Astrocyte (in vitro differentiated cells and primary cell): ENCODE measurements at regions not wholly inside any gene's neighbourhood (a gene's known extent, or its start where the extent isn't known, plus 50 kb on each side); places are given as distances from the start of the nearest gene placed in this dataset.

ENCODE experiments used
- DNase-seq: peaks from one replicate; pipeline ENCODE4 v3.0.0-alpha.2; 2010; ENCODE audit warnings: low read depth
- FAIRE-seq: peaks from 2 replicates; lab custom pipeline; 2011; peaks lifted over from hg19 to GRCh38; lab: Jason Lieb, UNC
- H2AFZ ChIP-seq: 2 replicates; pipeline ENCODE4 v1.6.0; 2012; ENCODE audit warnings: low read depth, low read length, inconsistent platforms
- H3K27ac ChIP-seq: 2 replicates; pipeline ENCODE4 v1.5.1; 2011; ENCODE audit warnings: low read depth, low read length, inconsistent platforms
- H3K27me3 ChIP-seq: 2 replicates; pipeline ENCODE4 v1.6.0; 2011; ENCODE audit warnings: low read length, inconsistent platforms; ENCODE audit not compliant: insufficient read depth
- H3K36me3 ChIP-seq: 2 replicates; pipeline ENCODE4 v1.5.1; 2011; ENCODE audit warnings: low read length, inconsistent platforms; ENCODE audit not compliant: insufficient read depth
- H3K4me1 ChIP-seq: 2 replicates; pipeline ENCODE4 v1.5.1; 2011; ENCODE audit warnings: low read length, inconsistent platforms; ENCODE audit not compliant: insufficient read depth
- H3K4me2 ChIP-seq: 2 replicates; pipeline ENCODE4 v1.6.0; 2012; ENCODE audit warnings: low read length, inconsistent platforms
- H3K4me3 ChIP-seq: 2 replicates; pipeline ENCODE4 v1.5.1; 2011; ENCODE audit warnings: low read depth, mild to moderate bottlenecking, low read length, inconsistent platforms; ENCODE audit not compliant: insufficient read depth
- H3K79me2 ChIP-seq: 2 replicates; pipeline ENCODE4 v1.6.0; 2012; ENCODE audit warnings: mild to moderate bottlenecking, low read length, inconsistent platforms; ENCODE audit not compliant: insufficient read depth
- H3K9ac ChIP-seq: 2 replicates; pipeline ENCODE4 v1.6.0; 2012; ENCODE audit warnings: mild to moderate bottlenecking, low read length, inconsistent platforms
- H3K9me3 ChIP-seq: 2 replicates; pipeline ENCODE4 v1.5.1; 2012; ENCODE audit warnings: low read depth, mild to moderate bottlenecking, low read length, inconsistent platforms; ENCODE audit not compliant: insufficient read depth
- H4K20me1 ChIP-seq: 2 replicates; pipeline ENCODE4 v1.6.0; 2012; ENCODE audit warnings: low read length, inconsistent platforms; ENCODE audit not compliant: insufficient read depth
- H3K27ac Mint-ChIP-seq: one replicate; pipeline ENCODE4 v1.8.0; 2021; ENCODE audit warnings: mild to moderate bottlenecking, mixed read lengths; ENCODE audit not compliant: unreplicated experiment
- H3K27me3 Mint-ChIP-seq: one replicate; pipeline ENCODE4 v1.8.0; 2021; ENCODE audit warnings: low read depth, mixed read lengths; ENCODE audit not compliant: unreplicated experiment
- H3K36me3 Mint-ChIP-seq: one replicate; pipeline ENCODE4 v1.8.0; 2021; ENCODE audit warnings: low read depth, mixed read lengths; ENCODE audit not compliant: unreplicated experiment
- H3K4me1 Mint-ChIP-seq: one replicate; pipeline ENCODE4 v1.8.0; 2021; ENCODE audit warnings: low read depth, mixed read lengths; ENCODE audit not compliant: unreplicated experiment
- H3K4me3 Mint-ChIP-seq: one replicate; pipeline ENCODE4 v1.8.0; 2021; ENCODE audit warnings: mild to moderate bottlenecking, moderate library complexity, mixed read lengths; ENCODE audit not compliant: unreplicated experiment
- H3K9me3 Mint-ChIP-seq: one replicate; pipeline ENCODE4 v1.8.0; 2021; ENCODE audit warnings: mild to moderate bottlenecking, mixed read lengths; ENCODE audit not compliant: unreplicated experiment
- EZH2 ChIP-seq: IDR thresholded peaks from 2 replicates; pipeline ENCODE4 v1.6.1; 2012; ENCODE audit warnings: mild to moderate bottlenecking, low read length, inconsistent platforms; ENCODE audit not compliant: insufficient read depth
- TF ChIP-seq, protein P1 (sequence below): IDR thresholded peaks from 2 replicates; pipeline ENCODE4 v1.5.1; 2011; ENCODE audit warnings: low read depth, mild to moderate bottlenecking, inconsistent platforms, low read length, moderate library complexity; ENCODE audit not compliant: insufficient read depth

DNA sequence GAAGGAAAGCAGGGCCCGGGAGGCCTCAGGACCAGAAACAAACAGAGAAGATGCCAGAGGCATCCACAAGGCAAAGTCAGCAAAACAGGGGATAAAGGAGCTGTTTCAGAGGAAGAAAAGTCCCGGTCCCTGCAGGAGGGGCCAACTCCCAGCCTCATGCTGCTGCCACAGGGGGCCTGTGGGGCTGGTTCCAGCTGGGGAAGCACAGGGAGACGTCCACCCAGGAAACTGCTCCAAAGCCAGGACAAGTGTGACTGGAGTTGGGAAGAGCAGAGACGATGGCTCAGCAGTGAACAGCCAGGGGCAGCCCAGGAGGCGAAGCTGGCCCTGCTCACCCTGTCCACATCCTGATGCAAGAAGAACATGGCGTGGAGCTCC is 454.4 kb downstream of the BRD1 start:
- Histone ChIP-seq H3K36me3 (no peaks in the 10 kb centered on the region), H3K9me3 (peaks cover 7% of the 10 kb centered on the region), H3K9ac (no peak overlapping the region), H3K27ac (no peak overlapping the region), H3K27me3 (no peaks in the 10 kb centered on the region), H3K79me2 (no peaks in the 10 kb centered on the region), H3K4me3 (no peak overlapping the region), H4K20me1 (no peaks in the 10 kb centered on the region), H2AFZ (no peak overlapping the region), H3K4me2 (peak overlapping the region; percentile 22), H3K4me1 (peaks cover 2% of the 10 kb centered on the region)
- no peak for DNase-seq
- H3K27me3 Mint-ChIP-seq = peaks cover 4% of the 10 kb centered on the region
- H3K9me3 Mint-ChIP-seq = peaks cover 1% of the 10 kb centered on the region
- no peaks in the 10 kb centered on the region for H3K4me1 Mint-ChIP-seq
- H3K36me3 Mint-ChIP-seq = no peaks in the 10 kb centered on the region
- no peak overlapping the region for H3K27ac Mint-ChIP-seq
- H3K4me3 Mint-ChIP-seq = no peak overlapping the region
- TF ChIP-seq, protein P1, sequence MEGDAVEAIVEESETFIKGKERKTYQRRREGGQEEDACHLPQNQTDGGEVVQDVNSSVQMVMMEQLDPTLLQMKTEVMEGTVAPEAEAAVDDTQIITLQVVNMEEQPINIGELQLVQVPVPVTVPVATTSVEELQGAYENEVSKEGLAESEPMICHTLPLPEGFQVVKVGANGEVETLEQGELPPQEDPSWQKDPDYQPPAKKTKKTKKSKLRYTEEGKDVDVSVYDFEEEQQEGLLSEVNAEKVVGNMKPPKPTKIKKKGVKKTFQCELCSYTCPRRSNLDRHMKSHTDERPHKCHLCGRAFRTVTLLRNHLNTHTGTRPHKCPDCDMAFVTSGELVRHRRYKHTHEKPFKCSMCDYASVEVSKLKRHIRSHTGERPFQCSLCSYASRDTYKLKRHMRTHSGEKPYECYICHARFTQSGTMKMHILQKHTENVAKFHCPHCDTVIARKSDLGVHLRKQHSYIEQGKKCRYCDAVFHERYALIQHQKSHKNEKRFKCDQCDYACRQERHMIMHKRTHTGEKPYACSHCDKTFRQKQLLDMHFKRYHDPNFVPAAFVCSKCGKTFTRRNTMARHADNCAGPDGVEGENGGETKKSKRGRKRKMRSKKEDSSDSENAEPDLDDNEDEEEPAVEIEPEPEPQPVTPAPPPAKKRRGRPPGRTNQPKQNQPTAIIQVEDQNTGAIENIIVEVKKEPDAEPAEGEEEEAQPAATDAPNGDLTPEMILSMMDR = no peak
- no peak for TF ChIP-seq EZH2
- no peak for FAIRE-seq

DNA sequence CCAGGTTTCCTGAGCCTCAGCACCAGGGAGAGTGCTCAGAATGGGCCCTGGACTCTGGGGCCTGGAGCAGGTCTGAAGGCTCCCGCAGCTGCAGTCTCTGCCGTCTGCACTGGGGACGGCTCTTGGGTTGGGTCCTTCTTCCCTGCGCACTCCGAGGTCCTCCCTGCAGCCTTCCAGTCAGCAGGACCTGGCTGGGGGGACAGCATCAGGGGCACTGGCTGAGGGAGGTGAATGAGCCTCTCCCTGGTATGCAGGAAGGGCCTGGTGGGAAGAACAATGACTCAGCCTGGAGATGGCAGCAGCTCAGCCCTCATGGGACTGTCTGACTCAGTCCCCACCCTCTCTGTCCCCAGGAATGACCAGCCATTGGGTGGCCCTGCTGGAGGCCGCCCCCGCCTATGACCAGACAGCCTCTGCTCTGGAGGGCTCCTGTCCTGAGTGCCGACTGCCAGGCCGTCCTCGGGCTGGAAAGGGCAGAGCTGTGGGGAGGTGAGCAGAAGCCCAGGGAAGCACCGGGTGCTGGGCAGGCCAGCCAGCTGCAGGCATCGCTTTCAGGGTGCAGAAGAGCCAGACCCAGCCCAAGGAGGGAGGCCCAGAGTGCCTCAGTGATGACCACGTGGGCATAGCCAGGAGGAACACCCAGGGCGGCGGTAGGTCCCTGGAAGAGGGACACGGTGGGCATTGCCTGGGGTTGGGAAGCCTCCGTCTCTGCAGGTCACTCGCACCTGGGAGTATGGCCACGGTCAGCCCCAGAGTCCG is 455.0 kb downstream of the BRD1 start:
- FAIRE-seq (no peak), DNase-seq (no peak)
- H3K27ac Mint-ChIP-seq = peak overlapping the region; percentile 41
- peak overlapping the region; percentile 4 for H2AFZ ChIP-seq
- H3K36me3 Mint-ChIP-seq = no peaks in the 10 kb centered on the region
- H3K4me2 ChIP-seq = peak overlapping the region; percentile 22
- no peaks in the 10 kb centered on the region for H3K27me3 ChIP-seq
- H3K9ac ChIP-seq = no peak overlapping the region
- H3K4me3 Mint-ChIP-seq = no peak overlapping the region
- H3K27ac ChIP-seq = no peak overlapping the region
- H3K9me3 Mint-ChIP-seq = peaks cover 1% of the 10 kb centered on the region
- no peak overlapping the region for H3K4me3 ChIP-seq
- peaks cover 7% of the 10 kb centered on the region for H3K9me3 ChIP-seq
- peaks cover 2% of the 10 kb centered on the region for H3K4me1 ChIP-seq
- H3K27me3 Mint-ChIP-seq = peaks cover 6% of the 10 kb centered on the region
- TF ChIP-seq, protein P1 = no peak
- no peak for TF ChIP-seq EZH2
- no peaks in the 10 kb centered on the region for H3K4me1 Mint-ChIP-seq
- no peaks in the 10 kb centered on the region for H4K20me1 ChIP-seq
- no peaks in the 10 kb centered on the region for H3K36me3 ChIP-seq
- no peaks in the 10 kb centered on the region for H3K79me2 ChIP-seq

DNA sequence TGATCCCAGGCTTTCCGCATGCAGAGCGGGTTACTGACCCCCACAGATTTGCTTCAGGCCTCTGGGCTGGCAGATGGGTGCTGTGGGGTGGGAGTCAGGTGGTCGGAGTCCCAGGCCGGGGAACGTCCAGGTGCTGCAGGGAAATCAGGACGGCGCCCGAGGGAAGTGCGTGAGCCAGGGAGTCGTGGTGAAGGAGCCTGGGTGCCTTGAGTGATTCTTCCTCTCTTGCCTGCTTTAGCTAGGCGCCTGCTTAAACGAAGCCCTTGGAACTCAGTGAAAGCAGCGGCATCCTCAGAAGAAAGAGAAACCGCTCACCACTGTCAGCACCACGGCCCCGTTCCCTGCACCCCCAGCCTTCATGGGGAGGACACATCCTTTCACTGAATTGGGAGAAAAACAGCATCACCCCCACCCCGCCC is 455.6 kb downstream of the BRD1 start:
- no peak overlapping the region for H3K27ac Mint-ChIP-seq
- Histone ChIP-seq H3K4me3 (no peak overlapping the region), H4K20me1 (no peaks in the 10 kb centered on the region), H3K27ac (no peak overlapping the region), H3K79me2 (no peaks in the 10 kb centered on the region), H3K4me2 (no peak overlapping the region), H3K9ac (no peak overlapping the region), H2AFZ (no peak overlapping the region), H3K36me3 (no peaks in the 10 kb centered on the region), H3K9me3 (peaks cover 4% of the 10 kb centered on the region), H3K27me3 (no peaks in the 10 kb centered on the region), H3K4me1 (peaks cover 2% of the 10 kb centered on the region)
- peaks cover 1% of the 10 kb centered on the region for H3K9me3 Mint-ChIP-seq
- no peaks in the 10 kb centered on the region for H3K4me1 Mint-ChIP-seq
- TF ChIP-seq EZH2 = no peak
- TF ChIP-seq, protein P1 = no peak
- peaks cover 6% of the 10 kb centered on the region for H3K27me3 Mint-ChIP-seq
- H3K36me3 Mint-ChIP-seq = no peaks in the 10 kb centered on the region
- FAIRE-seq (no peak), DNase-seq (no peak)
- no peak overlapping the region for H3K4me3 Mint-ChIP-seq
